SIG-M5 treated with dmso at 0.1 percent for 504 hours (cell line): ENCODE measurements at regions not wholly inside any gene's neighbourhood (a gene's known extent, or its start where the extent isn't known, plus 50 kb on each side); places are given as distances from the start of the nearest gene placed in this dataset.

Experiments
- DNase-seq: peaks from one replicate; lab custom pipeline; 2025; ENCODE audit not compliant: unreplicated experiment; lab: John Stamatoyannopoulos, UW

GRCh38 chr4:24419181-24420034 lies 164.9 kb downstream of the DHX15 start:
- peak; percentile 62 for DNase-seq

DNA sequence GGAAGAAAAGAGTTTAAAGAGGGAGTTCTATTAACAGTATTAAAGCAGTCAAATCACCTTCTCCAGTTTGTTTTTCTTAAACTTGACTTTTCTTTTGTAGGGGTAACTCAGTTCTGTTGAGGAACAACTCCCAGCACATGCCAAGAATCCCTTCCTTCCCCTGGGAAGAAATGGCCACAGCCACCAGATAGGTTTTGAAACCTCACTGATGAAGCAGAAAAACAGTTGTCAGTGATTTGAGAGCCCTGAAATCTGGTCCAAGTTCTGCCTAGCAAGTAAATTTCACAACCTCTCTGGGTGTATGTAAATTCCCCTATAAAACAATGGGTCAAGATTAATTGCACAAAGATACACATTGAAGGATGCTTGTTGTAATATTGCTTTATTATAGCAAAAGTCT lies 167.1 kb downstream of the DHX15 start:
- DNase-seq = no peak

DNA sequence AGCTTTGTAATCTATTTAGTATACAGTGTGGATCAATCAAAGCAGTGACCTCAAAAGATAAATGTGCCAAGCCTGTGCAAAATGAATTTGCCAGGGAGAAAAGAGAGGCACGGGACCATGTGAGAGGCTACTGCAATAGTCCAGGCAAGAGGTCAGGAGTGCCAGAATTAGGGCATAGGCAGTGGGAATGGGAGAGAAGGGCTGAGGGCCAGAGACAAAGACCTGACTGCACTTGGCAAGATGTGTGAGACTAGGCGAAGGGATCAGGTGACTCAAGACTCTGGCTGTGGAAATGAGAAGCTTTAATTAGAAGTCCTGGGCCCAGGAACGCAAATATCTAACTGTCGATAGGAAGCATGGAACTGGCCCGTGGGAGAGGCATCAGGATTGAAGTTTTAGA lies 168.1 kb downstream of the DHX15 start:
- no peak for DNase-seq

DNA sequence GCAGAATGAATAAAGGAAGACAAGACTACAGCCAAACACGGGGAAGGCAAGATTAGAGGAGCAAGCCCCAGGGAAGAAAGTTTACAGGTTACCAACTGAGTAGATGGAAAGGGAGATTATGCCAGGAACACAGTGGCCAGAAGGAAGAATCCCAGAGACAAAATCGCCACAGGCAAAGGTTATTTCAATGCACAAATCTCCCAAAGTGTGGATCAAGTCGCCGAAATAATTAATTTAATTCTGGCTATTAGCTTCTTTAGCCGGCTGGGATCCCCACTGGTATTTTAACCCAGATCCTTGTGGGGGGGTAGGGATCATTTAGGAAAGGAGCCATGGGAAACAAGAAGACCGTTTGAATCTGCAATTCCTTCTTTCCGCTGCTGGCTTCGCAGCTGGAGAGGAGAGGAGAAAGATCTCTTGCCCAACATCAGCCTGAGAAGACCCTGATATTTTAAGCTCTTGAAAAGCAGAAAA lies 171.0 kb downstream of the DHX15 start:
- DNase-seq = no peak

GRCh38 chr4:24411806-24412205 lies 172.5 kb downstream of the DHX15 start:
- DNase-seq = no peak

DNA sequence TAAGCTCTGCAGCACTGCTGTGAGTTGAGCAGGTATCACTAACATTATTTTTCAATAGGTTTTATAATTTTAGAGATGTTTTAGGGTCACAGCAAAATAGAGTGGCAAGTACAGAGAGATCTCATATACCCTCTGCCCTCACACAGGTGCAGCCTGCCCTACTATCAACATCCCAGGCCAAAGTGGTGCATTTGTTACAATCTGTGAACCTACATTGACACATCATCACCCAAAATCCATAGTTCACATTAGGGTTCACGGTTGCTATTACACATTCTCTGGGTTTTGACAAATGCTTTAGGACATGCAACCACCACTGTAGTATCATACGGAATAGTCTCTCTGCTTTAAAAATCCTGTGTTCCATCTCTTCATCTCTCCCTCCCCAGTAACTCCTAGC lies 173.1 kb downstream of the DHX15 start:
- DNase-seq = no peak

GRCh38 chr4:24408640-24409039 lies 175.7 kb downstream of the DHX15 start:
- DNase-seq = no peak

GRCh38 chr4:24405926-24406325 lies 178.4 kb downstream of the DHX15 start:
- DNase-seq = no peak

DNA sequence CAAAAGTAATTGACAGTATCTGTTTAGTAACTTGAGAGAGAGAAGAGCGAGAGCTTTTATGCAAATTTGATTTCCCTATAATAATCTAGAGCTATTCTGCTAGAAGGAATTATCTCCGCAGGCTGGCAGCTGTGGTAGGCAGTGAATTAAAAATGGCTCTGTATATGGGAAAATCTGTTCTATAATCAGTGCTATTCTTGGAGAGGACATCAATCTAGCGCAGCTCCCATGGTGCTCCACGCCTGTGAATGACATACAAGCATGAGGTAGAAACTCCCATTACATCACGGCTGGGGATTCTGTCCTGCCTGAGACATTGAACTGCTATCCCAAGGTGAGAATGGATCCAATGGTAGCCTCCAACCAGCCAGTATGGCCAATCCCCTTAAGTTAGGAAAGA lies 179.0 kb downstream of the DHX15 start:
- no peak for DNase-seq

DNA sequence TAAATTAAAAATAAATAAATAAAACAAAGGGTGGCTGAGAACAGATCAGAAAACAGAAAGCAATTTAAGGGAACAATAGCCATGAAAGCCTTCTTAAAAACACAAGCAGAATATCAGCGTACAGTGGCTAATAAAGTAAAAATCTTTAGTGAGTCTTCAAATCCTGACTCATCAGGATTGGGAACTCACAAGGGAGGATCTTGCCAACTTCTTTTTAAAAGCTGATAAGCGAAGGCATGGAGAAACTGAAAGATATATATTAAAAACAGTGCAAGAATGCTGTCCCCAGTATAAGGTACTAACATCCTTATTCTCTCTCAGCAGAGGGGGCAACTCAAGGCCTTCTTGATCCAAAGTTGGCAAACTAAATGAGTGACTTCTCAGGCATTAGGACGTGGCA lies 180.1 kb downstream of the DHX15 start:
- DNase-seq = no peak

- no peak for DNase-seq
Measured at GRCh38 chr4:24403265-24403664, 181.1 kb downstream of the DHX15 start.

GRCh38 chr4:24400537-24400936 lies 183.8 kb downstream of the DHX15 start:
- no peak for DNase-seq

GRCh38 chr4:24396988-24397387 lies 187.4 kb downstream of the DHX15 start:
- no peak for DNase-seq

- DNase-seq = no peak
Measured at GRCh38 chr4:24395937-24396336, 188.4 kb downstream of the DHX15 start.

- no peak for DNase-seq
Measured at GRCh38 chr4:24394041-24394440, 190.3 kb downstream of the DHX15 start.

DNA sequence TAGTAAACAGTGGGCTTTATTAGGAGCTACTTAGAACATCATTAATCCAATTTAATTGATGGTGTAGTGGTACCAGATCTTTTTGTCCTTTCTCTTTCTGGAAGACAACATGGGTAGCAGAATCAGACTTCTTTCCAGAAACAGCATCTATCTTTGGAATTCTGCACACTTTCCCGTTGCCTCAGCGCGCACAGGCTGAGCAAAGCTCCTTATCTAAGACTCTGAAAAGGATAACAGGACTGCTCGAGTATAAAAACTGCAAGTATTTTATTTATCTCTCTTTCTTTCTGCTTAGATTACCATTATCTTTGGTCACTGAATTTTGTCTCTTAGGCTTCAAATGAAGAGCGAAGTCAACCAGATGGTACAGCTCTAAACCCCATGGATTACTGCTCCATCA lies 191.7 kb downstream of the DHX15 start:
- DNase-seq = no peak

DNA sequence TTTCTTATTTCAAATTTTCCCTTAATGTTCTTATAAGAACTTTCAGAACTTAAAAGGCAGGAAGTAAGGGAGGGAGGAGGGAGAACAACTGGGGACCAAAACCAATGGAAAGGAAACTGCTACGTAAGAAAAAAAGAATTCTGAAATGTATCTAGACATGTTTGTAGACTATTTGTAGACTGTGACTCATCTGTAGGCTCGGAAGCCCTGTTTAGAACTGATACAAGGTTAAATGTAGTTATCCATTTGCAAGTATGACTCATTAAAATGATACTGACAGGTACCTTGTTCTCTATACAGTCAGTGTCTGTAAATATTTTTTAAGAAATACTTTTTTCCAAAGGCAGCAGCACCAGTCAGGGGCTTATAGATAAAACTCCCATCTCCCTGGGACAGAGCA lies 202.0 kb downstream of the DHX15 start:
- DNase-seq = no peak

DNA sequence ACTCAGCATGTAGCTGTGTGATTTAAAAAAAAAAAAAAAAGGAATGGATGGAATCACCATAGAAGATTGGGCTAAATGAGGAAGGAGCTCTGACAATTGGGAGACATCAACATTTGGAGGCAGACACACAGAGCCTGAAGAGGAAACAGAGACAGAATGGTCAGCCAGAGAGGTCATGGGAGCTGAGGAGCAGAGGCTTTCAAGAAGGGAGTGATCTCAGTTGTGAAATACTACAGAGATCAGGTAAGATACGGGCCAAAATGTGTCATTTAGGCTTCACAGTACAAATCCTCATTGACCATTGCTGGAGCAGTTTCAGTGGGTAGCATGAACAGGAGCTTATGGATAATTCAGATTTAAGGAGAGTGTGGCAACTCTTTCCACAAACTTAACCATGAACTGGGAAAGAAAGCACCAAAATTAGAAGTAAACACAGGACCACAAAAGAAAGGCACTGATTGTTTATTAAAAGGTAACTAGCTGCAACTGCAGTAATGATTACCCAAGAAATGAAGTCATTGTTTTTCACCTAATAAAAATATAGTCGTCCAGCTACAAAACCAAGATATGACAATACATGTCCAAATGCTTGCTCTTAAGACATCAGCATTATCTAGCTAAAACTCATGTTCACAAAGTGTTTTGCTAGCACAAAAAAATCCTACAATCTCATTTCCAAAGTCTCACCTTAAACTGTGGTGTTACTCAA lies 203.2 kb downstream of the DHX15 start:
- DNase-seq = no peak

GRCh38 chr4:24373704-24374103 lies 210.7 kb downstream of the DHX15 start:
- DNase-seq = no peak

GRCh38 chr4:24372881-24373280 lies 211.5 kb downstream of the DHX15 start:
- DNase-seq = no peak

DNA sequence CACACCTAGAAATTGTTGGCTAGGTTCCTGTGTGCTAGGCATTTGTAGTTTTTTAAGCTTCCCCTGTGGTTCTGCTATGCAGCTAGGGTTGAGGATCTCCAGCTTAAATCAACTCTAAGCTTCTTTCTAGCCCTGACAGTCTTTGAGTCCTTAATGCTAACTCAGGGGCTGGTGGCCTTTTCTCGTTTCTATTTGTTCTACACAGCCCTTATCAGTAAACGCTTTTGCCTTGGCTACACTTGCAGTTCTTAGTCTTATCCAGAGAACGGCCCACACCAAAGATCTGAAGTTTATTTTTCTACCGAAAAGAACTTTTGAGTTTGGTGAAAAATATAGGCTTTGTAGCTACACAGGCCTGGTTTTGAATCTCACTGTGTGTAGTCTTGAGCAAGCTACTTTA lies 212.0 kb downstream of the DHX15 start:
- no peak for DNase-seq

GRCh38 chr4:24370421-24370820 lies 213.9 kb downstream of the DHX15 start:
- no peak for DNase-seq
